HepG2 (cell line): ENCODE measurements at regions not wholly inside any gene's neighbourhood (a gene's known extent, or its start where the extent isn't known, plus 50 kb on each side); places are given as distances from the start of the nearest gene placed in this dataset.

Experiments
- ATAC-seq: fragments of 200-7000 bp; cut with Tn5 transposase; 3 replicates; pipeline ENCODE4 v1.9.1; 2020; ENCODE audit warnings: mild to moderate bottlenecking, moderate library complexity
- BruUV-seq: library from RNA; stranded (reverse); fragments of 400-500 nt; replicated peaks from 2 replicates; lab custom pipeline; 2021; lab: Mats Ljungman, UMichigan
- CTCF ChIA-PET: fragments of 300-600 bp; formaldehyde crosslinking; extraction: SDS; loops from one replicate; lab custom pipeline; 2021; ENCODE audit warnings: low total read pairs, inconsistent platforms, low intra/inter-chr PET ratio; lab: Yijun Ruan, JAX
- POLR2A ChIA-PET: fragments of 350-600 bp; sonication (Branson Sonifier 250); formaldehyde crosslinking; loops from one replicate; lab custom pipeline; 2020; ENCODE audit warnings: antibody characterized with exemption, inconsistent platforms; lab: Yijun Ruan, JAX
- DNase-seq: peaks from one replicate; pipeline ENCODE4 v3.0.0-alpha.2; 2015; ENCODE audit warnings: low spot score
- FAIRE-seq: peaks from 3 replicates; lab custom pipeline; 2011; peaks lifted over from hg19 to GRCh38; lab: Jason Lieb, UNC
- H2AFZ ChIP-seq: one replicate; pipeline ENCODE4 v1.6.1; 2011; ENCODE audit warnings: low read length, inconsistent platforms
- H3K27ac ChIP-seq: fragments of 300-600 bp; 3 replicates; pipeline ENCODE4 v1.8.0; 2011; ENCODE audit warnings: mixed run types, mild to moderate bottlenecking, mixed read lengths, low read length, inconsistent platforms; ENCODE audit not compliant: insufficient read depth; ENCODE audit errors: extremely low read length
- H3K27me3 ChIP-seq, 2 experiments: fragments of 200-600 bp in 1 of 2; 2 replicates in 1 of 2; 3 replicates in 1 of 2; pipeline versions ENCODE4 v1.6.0 to v1.8.0; 2011; ENCODE audit warnings: low read length in 2 of 2, mild to moderate bottlenecking in 2 of 2, moderate library complexity in 2 of 2, inconsistent platforms in 1 of 2; ENCODE audit not compliant: insufficient read depth in 2 of 2, control insufficient read depth in 1 of 2
- H3K36me3 ChIP-seq, 2 experiments: fragments of 200-600 bp in 1 of 2; replicated peaks in 1 of 2; 2 replicates in 1 of 2; 3 replicates in 1 of 2; pipeline versions ENCODE4 v1.5.1 to v1.8.0; 2011; ENCODE audit warnings: low read length in 2 of 2, inconsistent platforms in 1 of 2; ENCODE audit not compliant: insufficient read depth in 2 of 2, control insufficient read depth in 1 of 2
- H3K4me1 ChIP-seq: 2 replicates; pipeline ENCODE4 v1.5.1; 2012; ENCODE audit warnings: low read length, inconsistent platforms; ENCODE audit not compliant: insufficient read depth
- H3K4me2 ChIP-seq: 2 replicates; pipeline ENCODE4 v1.6.0; 2011; ENCODE audit warnings: low read depth, low read length, inconsistent platforms
- H3K4me3 ChIP-seq, 3 experiments: fragments of 200-600 bp in 1 of 3; sonication (generic), shearing (Covaris generic) in 1 of 3; replicated peaks in 1 of 3; 2 replicates each; pipeline ENCODE4 v1.5.1; 2011 to 2016; ENCODE audit warnings: low read length in 3 of 3, inconsistent platforms in 2 of 3, low read depth in 2 of 3, mild to moderate bottlenecking in 2 of 3, control low read depth in 1 of 3, mixed read lengths in 1 of 3; ENCODE audit not compliant: insufficient read depth in 1 of 3
- H3K79me2 ChIP-seq: one replicate; pipeline ENCODE4 v1.6.1; 2011; ENCODE audit warnings: low read length, inconsistent platforms; ENCODE audit not compliant: insufficient read depth
- H3K9ac ChIP-seq: 2 replicates; pipeline ENCODE4 v1.6.0; 2011; ENCODE audit warnings: mild to moderate bottlenecking, low read depth, low read length, inconsistent platforms; ENCODE audit not compliant: insufficient read depth
- H3K9me3 ChIP-seq: 2 replicates; pipeline ENCODE4 v1.5.1; 2012; ENCODE audit warnings: mild to moderate bottlenecking, low read length
- H4K20me1 ChIP-seq: 2 replicates; pipeline ENCODE4 v1.6.0; 2011; ENCODE audit warnings: inconsistent platforms, mild to moderate bottlenecking, low read length, moderate library complexity; ENCODE audit not compliant: insufficient read depth
- CERS6 ChIP-seq: sonication (generic); formaldehyde crosslinking; IDR thresholded peaks from 2 replicates; pipeline ENCODE4 v1.5.0; 2020; ENCODE audit warnings: missing genetic modification reagents
- KDM2A ChIP-seq: sonication (generic); formaldehyde crosslinking; IDR thresholded peaks from 2 replicates; pipeline ENCODE4 v1.4.0; 2020; ENCODE audit warnings: low read depth, missing genetic modification reagents, borderline replicate concordance
- KDM6A ChIP-seq: IDR thresholded peaks from 2 replicates; pipeline ENCODE4 v1.6.1; 2016; ENCODE audit warnings: low read depth
- SMARCC2 ChIP-seq: fragments of 450-650 bp; IDR thresholded peaks from 2 replicates; pipeline ENCODE4 v1.6.1; 2017; ENCODE audit warnings: antibody characterized with exemption, mild to moderate bottlenecking
- TEAD2 ChIP-seq: sonication (generic); formaldehyde crosslinking; IDR thresholded peaks from 2 replicates; pipeline ENCODE4 v1.9.0; 2021; ENCODE audit warnings: missing genetic modification reagents
- ZNF253 ChIP-seq: sonication (generic); formaldehyde crosslinking; IDR thresholded peaks from 2 replicates; pipeline ENCODE4 v1.8.0; 2022; ENCODE audit warnings: mild to moderate bottlenecking, missing genetic modification reagents, borderline replicate concordance
- WGBS: methylation state at CpG from one replicate; pipeline ENCODE4 v1.1.6; 2017; ENCODE audit warnings: low lambda C conversion rate; 5-methylcytosine and 5-hydroxymethylcytosine counted together
- in situ Hi-C: cut with HindIII; loops from 2 replicates; pipeline ENCODE4 v1.10.0; 2017; ENCODE audit warnings: low pct_unique_long_range_greater_than_20kb; ENCODE audit not compliant: extremely low pct_ligation_motif_present
- intact Hi-C: fragments of 100-400 bp; cut with micrococcal nuclease; formaldehyde crosslinking; loops from one replicate; pipeline ENCODE4 v1.10.0; 2022; ENCODE audit not compliant: unreplicated experiment
- TF ChIP-seq, protein P1 (sequence below): sonication (generic); formaldehyde crosslinking; IDR thresholded peaks from 2 replicates; pipeline ENCODE4 v1.5.0; 2020; ENCODE audit warnings: missing genetic modification reagents
- TF ChIP-seq, protein P2 (sequence below): sonication (generic); formaldehyde crosslinking; IDR thresholded peaks from 2 replicates; pipeline ENCODE4 v1.5.1; 2020; ENCODE audit warnings: missing genetic modification reagents, mild to moderate bottlenecking, borderline replicate concordance

GRCh38 chr17:83179374-83179773, 100.0 kb downstream of the METRNL start:
- in situ Hi-C loops: no loop called here

DNA sequence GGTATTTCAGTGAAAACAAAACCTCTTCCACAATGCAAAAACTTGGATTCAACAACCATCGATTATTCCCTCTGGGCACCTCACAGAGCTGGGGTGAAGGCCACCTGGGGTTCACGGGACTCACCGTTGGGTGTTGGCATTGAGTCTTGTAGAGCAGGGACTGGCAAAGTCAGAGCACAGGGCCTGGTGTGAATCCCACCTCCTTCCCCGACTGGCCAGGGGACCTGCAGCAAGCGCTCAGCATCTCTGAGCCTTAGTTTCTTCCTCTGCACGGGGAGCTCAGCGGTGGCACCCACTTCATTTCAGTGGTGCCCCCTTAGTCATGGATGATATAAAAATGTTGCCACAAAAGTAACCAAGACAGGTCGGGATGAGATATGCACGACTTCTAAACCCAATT, 100.4 kb downstream of the METRNL start:
- Histone ChIP-seq H3K79me2 (no peaks in the 10 kb centered on the region), H3K4me2 (no peak overlapping the region), H4K20me1 (peaks cover 8% of the 10 kb centered on the region; the same call in 1 of the 2 replicates), H3K9me3 (no peaks in the 10 kb centered on the region), H3K27me3 (peaks cover 21 to 72% of the 10 kb centered on the region in 2 experiments), H2AFZ (no peak overlapping the region), H3K4me3 (no peak overlapping the region), H3K9ac (no peak overlapping the region), H3K27ac (no peak overlapping the region), H3K4me1 (peaks cover 10% of the 10 kb centered on the region), H3K36me3 (no peaks in the 10 kb centered on the region)
- CTCF ChIA-PET: no interaction called here
- no peak for DNase-seq
- TF ChIP-seq, protein P1, sequence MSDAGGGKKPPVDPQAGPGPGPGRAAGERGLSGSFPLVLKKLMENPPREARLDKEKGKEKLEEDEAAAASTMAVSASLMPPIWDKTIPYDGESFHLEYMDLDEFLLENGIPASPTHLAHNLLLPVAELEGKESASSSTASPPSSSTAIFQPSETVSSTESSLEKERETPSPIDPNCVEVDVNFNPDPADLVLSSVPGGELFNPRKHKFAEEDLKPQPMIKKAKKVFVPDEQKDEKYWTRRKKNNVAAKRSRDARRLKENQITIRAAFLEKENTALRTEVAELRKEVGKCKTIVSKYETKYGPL (CRISPR knock-in tag): no peak
- TF ChIP-seq KDM6A (CRISPR knock-in tag) (no peak), TEAD2 (CRISPR knock-in tag) (no peak), ZNF253 (CRISPR knock-in tag) (no peak)
- BruUV-seq: no TSS peak
- no peak for ATAC-seq
- in situ Hi-C loops: no loop called here
- 45% methylated on average over 9 of the region's 9 CpGs for WGBS
- POLR2A ChIA-PET: no interaction called here
- FAIRE-seq: no peak
- intact Hi-C loops: no loop called here

More at GRCh38 chr17:83179374-83179773, 100.0 kb downstream of the METRNL start:
- FAIRE-seq: no peak
- peaks cover 12% of the 10 kb centered on the region; the same call in 1 of the 2 replicates for H4K20me1 ChIP-seq
- no peak for DNase-seq
- no peaks in the 10 kb centered on the region for H3K9me3 ChIP-seq
- CTCF ChIA-PET: no interaction called here
- no peak overlapping the region for H3K9ac ChIP-seq
- ATAC-seq: no peak
- H3K4me1 ChIP-seq: peaks cover 15% of the 10 kb centered on the region
- POLR2A ChIA-PET: no interaction called here
- TF ChIP-seq SMARCC2 (no peak), CERS6 (no peak), KDM2A (CRISPR knock-in tag) (no peak), ZNF253 (CRISPR knock-in tag) (no peak)
- TF ChIP-seq, protein P2, sequence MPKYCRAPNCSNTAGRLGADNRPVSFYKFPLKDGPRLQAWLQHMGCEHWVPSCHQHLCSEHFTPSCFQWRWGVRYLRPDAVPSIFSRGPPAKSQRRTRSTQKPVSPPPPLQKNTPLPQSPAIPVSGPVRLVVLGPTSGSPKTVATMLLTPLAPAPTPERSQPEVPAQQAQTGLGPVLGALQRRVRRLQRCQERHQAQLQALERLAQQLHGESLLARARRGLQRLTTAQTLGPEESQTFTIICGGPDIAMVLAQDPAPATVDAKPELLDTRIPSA: no peak
- no TSS peak for BruUV-seq
- no peak overlapping the region for H2AFZ ChIP-seq
- H3K36me3 ChIP-seq: no peaks in the 10 kb centered on the region
- no peak overlapping the region for H3K4me2 ChIP-seq
- H3K79me2 ChIP-seq: no peaks in the 10 kb centered on the region
- peaks cover 21 to 69% of the 10 kb centered on the region in 2 experiments for H3K27me3 ChIP-seq
- WGBS: 47% methylated on average over 10 of the region's 12 CpGs
- H3K4me3 ChIP-seq: no peak overlapping the region
- intact Hi-C loops: no loop called here
- H3K27ac ChIP-seq: no peak overlapping the region
